ENCODE measurements at regions not wholly inside any gene's neighbourhood (a gene's known extent, or its start where the extent isn't known, plus 50 kb on each side); places are given as distances from the start of the nearest gene placed in this dataset.

DNA sequence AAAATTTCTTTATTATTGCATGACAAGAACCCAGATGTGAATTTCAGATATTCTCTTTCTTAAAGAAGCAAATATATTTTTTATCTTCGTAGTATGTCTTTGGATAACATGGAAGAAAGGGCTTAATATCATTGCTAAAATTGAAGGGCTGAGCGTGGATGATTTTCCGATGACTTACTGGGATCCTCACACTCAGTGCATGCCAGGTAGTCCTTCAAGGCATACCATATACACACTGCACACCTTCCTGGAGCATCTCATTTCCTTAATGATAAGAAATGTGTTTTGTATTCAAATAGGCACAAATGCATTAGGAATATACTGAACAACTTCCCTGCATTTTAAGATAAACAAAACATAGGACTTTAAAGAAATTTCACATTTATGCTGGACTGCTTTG lies 193.9 kb upstream of the MAP3K7 start:
- Histone ChIP-seq H3K9me3 (ENCODE audit: control insufficient read depth in 4 of 4, low read length in 3 of 4) (no peaks in the 10 kb centered on the region), H3K27ac (ENCODE audit: low read depth in 1 of 2, low read length in 2 of 2) (no peak overlapping the region), H3K9ac (ENCODE audit: low read depth in 1 of 2, low read length in 2 of 2) (no peak overlapping the region), H3K4me3 (ENCODE audit: low read depth in 1 of 3, low read length in 3 of 3) (no peak overlapping the region), H3K4me1 (ENCODE audit: control insufficient read depth in 4 of 4, insufficient read depth in 4 of 4, low read length in 3 of 4) (no peaks in the 10 kb centered on the region), H3K36me3 (ENCODE audit: control insufficient read depth in 4 of 4, insufficient read depth in 3 of 4, low read depth in 1 of 4, low read length in 3 of 4) (no peaks in the 10 kb centered on the region), H3K27me3 (ENCODE audit: control insufficient read depth in 4 of 4, insufficient read depth in 4 of 4, low read length in 3 of 4) (peaks cover 0 to 2% (median 0%) of the 10 kb centered on the region in 4 donors)
- WGBS = 79% methylated on average over 3 of the region's 3 CpGs
- no peak for DNase-seq (ENCODE audit: low spot score)
- no peak for TF ChIP-seq HNF4G (IDR thresholded peaks at IDR 0.05)
- TF ChIP-seq, protein P1, sequence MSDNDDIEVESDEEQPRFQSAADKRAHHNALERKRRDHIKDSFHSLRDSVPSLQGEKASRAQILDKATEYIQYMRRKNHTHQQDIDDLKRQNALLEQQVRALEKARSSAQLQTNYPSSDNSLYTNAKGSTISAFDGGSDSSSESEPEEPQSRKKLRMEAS (IDR thresholded peaks at IDR 0.05) = no peak
- no peak for TF ChIP-seq JUND (IDR thresholded peaks at IDR 0.05)
- TF ChIP-seq NR2F2 (IDR thresholded peaks at IDR 0.05) = no peak
- no peak for TF ChIP-seq SP1 (IDR thresholded peaks at IDR 0.05)
- TF ChIP-seq FOXA1 (IDR thresholded peaks at IDR 0.05) = no peak
- TF ChIP-seq GABPA (IDR thresholded peaks at IDR 0.05 in 1 of 2, conservative IDR thresholded peaks at IDR 0.05 in 1 of 2) = no peak
- TF ChIP-seq RXRA (IDR thresholded peaks at IDR 0.05) = no peak
- TF ChIP-seq YY1 (IDR thresholded peaks at IDR 0.05) = no peak
- TF ChIP-seq, protein P2, sequence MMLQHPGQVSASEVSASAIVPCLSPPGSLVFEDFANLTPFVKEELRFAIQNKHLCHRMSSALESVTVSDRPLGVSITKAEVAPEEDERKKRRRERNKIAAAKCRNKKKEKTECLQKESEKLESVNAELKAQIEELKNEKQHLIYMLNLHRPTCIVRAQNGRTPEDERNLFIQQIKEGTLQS (IDR thresholded peaks at IDR 0.05) = no peak
- TF ChIP-seq, protein P3, sequence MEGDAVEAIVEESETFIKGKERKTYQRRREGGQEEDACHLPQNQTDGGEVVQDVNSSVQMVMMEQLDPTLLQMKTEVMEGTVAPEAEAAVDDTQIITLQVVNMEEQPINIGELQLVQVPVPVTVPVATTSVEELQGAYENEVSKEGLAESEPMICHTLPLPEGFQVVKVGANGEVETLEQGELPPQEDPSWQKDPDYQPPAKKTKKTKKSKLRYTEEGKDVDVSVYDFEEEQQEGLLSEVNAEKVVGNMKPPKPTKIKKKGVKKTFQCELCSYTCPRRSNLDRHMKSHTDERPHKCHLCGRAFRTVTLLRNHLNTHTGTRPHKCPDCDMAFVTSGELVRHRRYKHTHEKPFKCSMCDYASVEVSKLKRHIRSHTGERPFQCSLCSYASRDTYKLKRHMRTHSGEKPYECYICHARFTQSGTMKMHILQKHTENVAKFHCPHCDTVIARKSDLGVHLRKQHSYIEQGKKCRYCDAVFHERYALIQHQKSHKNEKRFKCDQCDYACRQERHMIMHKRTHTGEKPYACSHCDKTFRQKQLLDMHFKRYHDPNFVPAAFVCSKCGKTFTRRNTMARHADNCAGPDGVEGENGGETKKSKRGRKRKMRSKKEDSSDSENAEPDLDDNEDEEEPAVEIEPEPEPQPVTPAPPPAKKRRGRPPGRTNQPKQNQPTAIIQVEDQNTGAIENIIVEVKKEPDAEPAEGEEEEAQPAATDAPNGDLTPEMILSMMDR (IDR thresholded peaks at IDR 0.05; ENCODE audit: low read depth, low read length, missing input control) = no peak
- no peak for TF ChIP-seq TAF1 (conservative IDR thresholded peaks at IDR 0.05)
- TF ChIP-seq FOXA2 (IDR thresholded peaks at IDR 0.05) = no peak

DNA sequence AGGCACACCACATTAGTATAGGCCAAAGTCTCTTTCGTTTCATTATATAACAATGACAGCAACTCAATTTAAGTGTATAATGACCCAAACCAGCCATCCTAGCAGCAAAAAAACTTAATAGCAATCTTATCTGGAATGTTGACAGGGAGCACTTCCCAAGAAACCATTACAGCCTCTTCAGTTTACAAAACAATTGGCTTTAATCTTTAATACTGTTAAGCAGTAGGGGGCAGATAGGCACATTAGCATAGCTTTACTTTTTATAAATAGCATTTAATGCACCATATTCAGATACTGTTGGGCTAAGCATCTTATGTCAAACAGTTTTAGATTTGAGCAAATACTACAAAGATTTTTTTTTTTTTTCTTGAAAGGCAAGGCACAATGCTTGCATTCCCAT lies 193.3 kb upstream of the MAP3K7 start:
- 63% methylated on average over 1 of the region's 1 CpG for WGBS
- Histone ChIP-seq H3K9ac (ENCODE audit: low read depth in 1 of 2, low read length in 2 of 2) (no peak overlapping the region), H3K27ac (ENCODE audit: low read depth in 1 of 2, low read length in 2 of 2) (no peak overlapping the region), H3K36me3 (ENCODE audit: control insufficient read depth in 4 of 4, insufficient read depth in 3 of 4, low read depth in 1 of 4, low read length in 3 of 4) (no peaks in the 10 kb centered on the region), H3K4me3 (ENCODE audit: low read depth in 1 of 3, low read length in 3 of 3) (no peak overlapping the region), H3K9me3 (ENCODE audit: control insufficient read depth in 4 of 4, low read length in 3 of 4) (no peaks in the 10 kb centered on the region), H3K27me3 (ENCODE audit: control insufficient read depth in 4 of 4, insufficient read depth in 4 of 4, low read length in 3 of 4) (peaks cover 0 to 2% (median 0%) of the 10 kb centered on the region in 4 donors), H3K4me1 (ENCODE audit: control insufficient read depth in 4 of 4, insufficient read depth in 4 of 4, low read length in 3 of 4) (no peaks in the 10 kb centered on the region)
- DNase-seq (ENCODE audit: low spot score) = no peak
- TF ChIP-seq SP1 (IDR thresholded peaks at IDR 0.05) (no peak), FOXA2 (IDR thresholded peaks at IDR 0.05) (no peak), NR2F2 (IDR thresholded peaks at IDR 0.05) (no peak), YY1 (IDR thresholded peaks at IDR 0.05) (no peak), TAF1 (conservative IDR thresholded peaks at IDR 0.05) (no peak)
- TF ChIP-seq, protein P1 (IDR thresholded peaks at IDR 0.05) = no peak

DNA sequence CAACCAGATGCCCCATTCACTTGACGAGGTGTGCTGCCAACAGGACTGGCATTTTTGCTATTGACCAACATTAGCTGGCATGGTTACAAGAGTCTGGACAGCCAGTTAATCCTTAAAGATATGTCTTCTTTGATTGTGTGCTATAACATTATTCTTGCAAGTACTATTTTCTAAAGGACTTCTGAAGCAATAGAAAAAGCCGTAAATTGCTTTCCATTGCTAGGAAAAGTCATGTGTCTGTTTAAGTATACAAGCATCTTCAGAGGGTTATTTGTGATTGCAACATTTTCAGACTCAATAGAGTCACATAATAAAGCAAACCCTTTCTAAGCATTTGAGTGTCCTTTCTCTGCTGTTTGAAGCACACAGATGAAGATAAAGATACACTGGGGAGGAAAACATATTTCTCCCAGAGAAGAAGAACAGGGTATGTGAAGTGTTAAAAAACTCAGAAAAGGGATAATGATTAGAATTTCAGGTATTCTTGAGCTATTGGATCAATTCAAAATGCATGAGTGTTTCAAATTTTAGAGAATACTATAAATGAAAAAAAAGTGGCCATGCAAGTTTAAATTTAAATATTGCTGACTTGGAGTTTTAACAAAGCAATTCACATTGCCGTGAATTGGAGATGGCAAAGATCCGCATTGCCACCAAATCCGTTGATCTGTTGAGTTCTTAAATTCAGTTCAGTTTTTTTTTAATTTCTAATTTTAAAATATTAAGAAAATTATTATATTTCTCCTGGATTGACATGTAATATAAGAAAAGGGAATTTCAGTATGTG lies 191.7 kb upstream of the MAP3K7 start:
- Histone ChIP-seq H3K36me3 (ENCODE audit: control insufficient read depth in 4 of 4, insufficient read depth in 3 of 4, low read depth in 1 of 4, low read length in 3 of 4) (no peaks in the 10 kb centered on the region), H3K4me1 (ENCODE audit: control insufficient read depth in 4 of 4, insufficient read depth in 4 of 4, low read length in 3 of 4) (no peaks in the 10 kb centered on the region), H3K27ac (ENCODE audit: low read depth in 1 of 2, low read length in 2 of 2) (no peak overlapping the region), H3K9me3 (ENCODE audit: control insufficient read depth in 4 of 4, low read length in 3 of 4) (no peaks in the 10 kb centered on the region), H3K27me3 (ENCODE audit: control insufficient read depth in 4 of 4, insufficient read depth in 4 of 4, low read length in 3 of 4) (no peaks in the 10 kb centered on the region), H3K9ac (ENCODE audit: low read depth in 1 of 2, low read length in 2 of 2) (no peak overlapping the region), H3K4me3 (ENCODE audit: low read depth in 1 of 3, low read length in 3 of 3) (no peak overlapping the region)
- 78% methylated on average over 5 of the region's 5 CpGs for WGBS
- TF ChIP-seq, protein P3 (IDR thresholded peaks at IDR 0.05; ENCODE audit: low read depth, low read length, missing input control) = no peak
- TF ChIP-seq HNF4A (conservative IDR thresholded peaks at IDR 0.05) (no peak), EGR1 (IDR thresholded peaks at IDR 0.05; ENCODE audit: low read depth in 2 of 2) (no peak), SP1 (IDR thresholded peaks at IDR 0.05) (no peak), NR2F2 (IDR thresholded peaks at IDR 0.05) (no peak), GABPA (IDR thresholded peaks at IDR 0.05 in 1 of 2, conservative IDR thresholded peaks at IDR 0.05 in 1 of 2) (no peak), JUND (IDR thresholded peaks at IDR 0.05) (no peak), FOXA2 (IDR thresholded peaks at IDR 0.05) (no peak), RXRA (IDR thresholded peaks at IDR 0.05) (no peak)
- TF ChIP-seq, protein P2 (IDR thresholded peaks at IDR 0.05) = no peak
- TF ChIP-seq, protein P1 (IDR thresholded peaks at IDR 0.05) = no peak
- DNase-seq (ENCODE audit: low spot score) = no peak

Measured in liver (tissue), 8 donors.